ENCODE measurements at regions not wholly inside any gene's neighbourhood (a gene's known extent, or its start where the extent isn't known, plus 50 kb on each side); places are given as distances from the start of the nearest gene placed in this dataset.
"Not testable (repeated sequence)": the region's sequence is repeated elsewhere in the genome, so short reads cannot be mapped to it uniquely, and the experiment has no call there.

GRCh38 chr10:22467393-22467792 is 122.1 kb downstream of the SPAG6 start:
- H3K79me2 ChIP-seq (ENCODE audit: insufficient read depth, low read length); H3K9ac ChIP-seq (ENCODE audit: low read depth, low read length); H3K27me3 ChIP-seq (ENCODE audit: insufficient read depth, low read length, poor library complexity); ATAC-seq (ENCODE audit: insufficient read depth, low read depth); H3K27ac ChIP-seq (ENCODE audit: low read length); H3K4me2 ChIP-seq (ENCODE audit: insufficient read depth, low read length); H3K4me1 ChIP-seq (ENCODE audit: insufficient read depth, low read length); H3K4me3 ChIP-seq (ENCODE audit: low read depth in 1 of 2, low read length in 2 of 2); H4K20me1 ChIP-seq (ENCODE audit: insufficient read depth, low read length); H3K9me3 ChIP-seq (ENCODE audit: insufficient read depth, low read length, severe bottlenecking); H3K36me3 ChIP-seq (ENCODE audit: insufficient read depth, low read length); DNase-seq; H2AFZ ChIP-seq (ENCODE audit: low read depth, low read length): not testable (repeated sequence)

GRCh38 chr10:22468570-22469320 is 123.4 kb downstream of the SPAG6 start:
- DNase-seq (no peak), ATAC-seq (ENCODE audit: insufficient read depth, low read depth) (no peak)
- Histone ChIP-seq H3K27ac (ENCODE audit: low read length) (no peak overlapping the region), H3K4me3 (ENCODE audit: low read depth in 1 of 2, low read length in 2 of 2) (no peak overlapping the region), H3K4me2 (ENCODE audit: insufficient read depth, low read length) (no peak overlapping the region), H3K79me2 (ENCODE audit: insufficient read depth, low read length) (no peaks in the 10 kb centered on the region), H3K36me3 (ENCODE audit: insufficient read depth, low read length) (no peaks in the 10 kb centered on the region), H3K27me3 (ENCODE audit: insufficient read depth, low read length, poor library complexity) (no peaks in the 10 kb centered on the region), H2AFZ (ENCODE audit: low read depth, low read length) (no peak overlapping the region), H3K4me1 (ENCODE audit: insufficient read depth, low read length) (no peaks in the 10 kb centered on the region), H4K20me1 (ENCODE audit: insufficient read depth, low read length) (no peaks in the 10 kb centered on the region), H3K9me3 (ENCODE audit: insufficient read depth, low read length, severe bottlenecking) (no peaks in the 10 kb centered on the region), H3K9ac (ENCODE audit: low read depth, low read length) (no peak overlapping the region)
- no peak for TF ChIP-seq CTCF (IDR thresholded peaks at IDR 0.05; ENCODE audit: borderline replicate concordance, extremely low read depth, low read length, poor library complexity, severe bottlenecking)
- TF ChIP-seq EZH2 (IDR thresholded peaks at IDR 0.05; ENCODE audit: borderline replicate concordance, low read depth, low read length, severe bottlenecking) = no peak

DNA sequence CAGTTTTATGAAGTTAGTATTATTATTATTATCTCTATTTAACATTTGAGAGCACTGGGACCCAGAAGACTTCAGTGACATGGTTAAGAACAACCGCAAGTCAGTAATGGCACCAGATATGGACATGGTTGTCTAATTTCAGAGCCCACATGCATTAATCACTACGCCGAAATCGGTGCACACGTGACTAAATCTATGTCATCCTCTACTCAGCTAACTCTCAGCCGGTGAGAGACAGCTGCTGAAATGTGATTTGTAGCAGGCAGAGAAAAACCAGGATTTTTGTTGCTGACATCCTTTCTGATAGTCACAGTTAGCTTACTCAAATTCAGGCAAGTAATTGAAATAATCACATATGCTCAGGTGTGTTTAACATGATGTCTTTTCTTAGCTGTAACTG is 127.7 kb downstream of the SPAG6 start:
- Histone ChIP-seq H3K9me3 (ENCODE audit: insufficient read depth, low read length, severe bottlenecking) (no peaks in the 10 kb centered on the region), H2AFZ (ENCODE audit: low read depth, low read length) (no peak overlapping the region), H3K79me2 (ENCODE audit: insufficient read depth, low read length) (no peaks in the 10 kb centered on the region), H3K4me1 (ENCODE audit: insufficient read depth, low read length) (no peaks in the 10 kb centered on the region), H3K4me2 (ENCODE audit: insufficient read depth, low read length) (no peak overlapping the region), H3K4me3 (ENCODE audit: low read depth in 1 of 2, low read length in 2 of 2) (no peak overlapping the region), H4K20me1 (ENCODE audit: insufficient read depth, low read length) (no peaks in the 10 kb centered on the region), H3K36me3 (ENCODE audit: insufficient read depth, low read length) (no peaks in the 10 kb centered on the region), H3K27me3 (ENCODE audit: insufficient read depth, low read length, poor library complexity) (no peaks in the 10 kb centered on the region), H3K9ac (ENCODE audit: low read depth, low read length) (no peak overlapping the region), H3K27ac (ENCODE audit: low read length) (no peak overlapping the region)
- no peak for DNase-seq
- ATAC-seq (ENCODE audit: insufficient read depth, low read depth) = no peak
- no peak for TF ChIP-seq EZH2 (IDR thresholded peaks at IDR 0.05; ENCODE audit: borderline replicate concordance, low read depth, low read length, severe bottlenecking)
- no peak for TF ChIP-seq CTCF (IDR thresholded peaks at IDR 0.05; ENCODE audit: borderline replicate concordance, extremely low read depth, low read length, poor library complexity, severe bottlenecking)

DNA sequence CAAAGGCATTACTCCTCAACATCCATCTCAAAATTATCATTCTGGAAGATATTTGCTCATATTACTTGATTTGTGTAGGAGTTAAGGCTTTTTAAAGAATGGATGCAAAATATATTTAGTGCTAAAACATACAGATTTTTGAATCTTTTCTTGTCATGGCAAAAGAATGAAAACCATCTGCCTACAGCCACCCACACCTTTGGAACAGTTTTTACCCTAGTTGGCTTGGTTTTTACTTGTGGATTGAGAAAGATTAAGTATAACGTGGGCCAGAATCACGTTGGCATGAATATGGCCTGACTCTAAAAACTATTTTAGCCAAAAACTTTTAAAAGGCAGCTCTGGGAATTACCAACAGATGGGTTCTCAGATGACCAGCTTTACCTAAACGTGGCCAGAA is 128.2 kb downstream of the SPAG6 start:
- Histone ChIP-seq H3K9me3 (ENCODE audit: insufficient read depth, low read length, severe bottlenecking) (no peaks in the 10 kb centered on the region), H3K9ac (ENCODE audit: low read depth, low read length) (no peak overlapping the region), H3K79me2 (ENCODE audit: insufficient read depth, low read length) (no peaks in the 10 kb centered on the region), H3K4me3 (ENCODE audit: low read depth in 1 of 2, low read length in 2 of 2) (no peak overlapping the region), H3K36me3 (ENCODE audit: insufficient read depth, low read length) (no peaks in the 10 kb centered on the region), H4K20me1 (ENCODE audit: insufficient read depth, low read length) (no peaks in the 10 kb centered on the region), H3K4me2 (ENCODE audit: insufficient read depth, low read length) (no peak overlapping the region), H3K27me3 (ENCODE audit: insufficient read depth, low read length, poor library complexity) (no peaks in the 10 kb centered on the region), H3K4me1 (ENCODE audit: insufficient read depth, low read length) (peaks cover under 1% of the 10 kb centered on the region; the same call in 1 of the 2 replicates), H3K27ac (ENCODE audit: low read length) (no peak overlapping the region), H2AFZ (ENCODE audit: low read depth, low read length) (no peak overlapping the region)
- no peak for ATAC-seq (ENCODE audit: insufficient read depth, low read depth)
- TF ChIP-seq CTCF (IDR thresholded peaks at IDR 0.05; ENCODE audit: borderline replicate concordance, extremely low read depth, low read length, poor library complexity, severe bottlenecking) (no peak), EZH2 (IDR thresholded peaks at IDR 0.05; ENCODE audit: borderline replicate concordance, low read depth, low read length, severe bottlenecking) (no peak)
- no peak for DNase-seq
